ENCODE measurements at regions not wholly inside any gene's neighbourhood (a gene's known extent, or its start where the extent isn't known, plus 50 kb on each side); places are given as distances from the start of the nearest gene placed in this dataset.

DNA sequence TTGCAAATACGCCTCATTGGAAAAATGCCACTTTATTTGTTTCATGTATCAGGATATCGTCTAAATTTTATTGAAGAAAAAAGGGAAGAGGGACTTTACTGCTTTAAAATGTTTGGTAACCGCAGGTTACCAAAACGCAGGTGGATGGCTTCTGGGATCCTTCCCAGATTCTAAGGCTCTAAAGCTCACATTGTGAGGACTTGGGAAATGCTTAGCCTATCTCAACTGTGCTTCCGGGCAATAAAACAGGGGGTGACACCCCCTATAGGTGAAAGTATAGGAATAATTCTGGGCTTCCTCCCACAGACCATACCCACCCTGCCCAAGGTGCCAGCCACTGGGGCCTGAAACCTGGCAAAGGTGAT, 73.2 kb upstream of the IPO5 start:
- TF ChIP-seq, protein P1, sequence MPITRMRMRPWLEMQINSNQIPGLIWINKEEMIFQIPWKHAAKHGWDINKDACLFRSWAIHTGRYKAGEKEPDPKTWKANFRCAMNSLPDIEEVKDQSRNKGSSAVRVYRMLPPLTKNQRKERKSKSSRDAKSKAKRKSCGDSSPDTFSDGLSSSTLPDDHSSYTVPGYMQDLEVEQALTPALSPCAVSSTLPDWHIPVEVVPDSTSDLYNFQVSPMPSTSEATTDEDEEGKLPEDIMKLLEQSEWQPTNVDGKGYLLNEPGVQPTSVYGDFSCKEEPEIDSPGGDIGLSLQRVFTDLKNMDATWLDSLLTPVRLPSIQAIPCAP (CRISPR knock-in tag; IDR thresholded peaks at IDR 0.05), result no peak
- TF ChIP-seq HMGA2 (CRISPR knock-in tag; IDR thresholded peaks at IDR 0.05) (no peak), FOXK1 (CRISPR knock-in tag; IDR thresholded peaks at IDR 0.05) (no peak), SMAD3 (CRISPR knock-in tag; IDR thresholded peaks at IDR 0.05; ENCODE audit: borderline replicate concordance) (no peak), CREB1 (CRISPR knock-in tag; IDR thresholded peaks at IDR 0.05) (no peak), ZNF138 (CRISPR knock-in tag; conservative IDR thresholded peaks at IDR 0.05) (no peak)
- TF ChIP-seq, protein P2, sequence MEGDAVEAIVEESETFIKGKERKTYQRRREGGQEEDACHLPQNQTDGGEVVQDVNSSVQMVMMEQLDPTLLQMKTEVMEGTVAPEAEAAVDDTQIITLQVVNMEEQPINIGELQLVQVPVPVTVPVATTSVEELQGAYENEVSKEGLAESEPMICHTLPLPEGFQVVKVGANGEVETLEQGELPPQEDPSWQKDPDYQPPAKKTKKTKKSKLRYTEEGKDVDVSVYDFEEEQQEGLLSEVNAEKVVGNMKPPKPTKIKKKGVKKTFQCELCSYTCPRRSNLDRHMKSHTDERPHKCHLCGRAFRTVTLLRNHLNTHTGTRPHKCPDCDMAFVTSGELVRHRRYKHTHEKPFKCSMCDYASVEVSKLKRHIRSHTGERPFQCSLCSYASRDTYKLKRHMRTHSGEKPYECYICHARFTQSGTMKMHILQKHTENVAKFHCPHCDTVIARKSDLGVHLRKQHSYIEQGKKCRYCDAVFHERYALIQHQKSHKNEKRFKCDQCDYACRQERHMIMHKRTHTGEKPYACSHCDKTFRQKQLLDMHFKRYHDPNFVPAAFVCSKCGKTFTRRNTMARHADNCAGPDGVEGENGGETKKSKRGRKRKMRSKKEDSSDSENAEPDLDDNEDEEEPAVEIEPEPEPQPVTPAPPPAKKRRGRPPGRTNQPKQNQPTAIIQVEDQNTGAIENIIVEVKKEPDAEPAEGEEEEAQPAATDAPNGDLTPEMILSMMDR (IDR thresholded peaks at IDR 0.05), result no peak
